Stimulated activated CD4-positive, alpha-beta T cell treated with anti-CD3 and anti-CD28 coated beads, Interleukin-2, amount 100 ng/mL, for 24 hours (primary cell): ENCODE measurements at regions not wholly inside any gene's neighbourhood (a gene's known extent, or its start where the extent isn't known, plus 50 kb on each side); places are given as distances from the start of the nearest gene placed in this dataset.

Experiments
- DNase-seq, 2 donors: peaks; one replicate each; pipeline ENCODE4 v3.0.0-alpha.2; 2020

DNA sequence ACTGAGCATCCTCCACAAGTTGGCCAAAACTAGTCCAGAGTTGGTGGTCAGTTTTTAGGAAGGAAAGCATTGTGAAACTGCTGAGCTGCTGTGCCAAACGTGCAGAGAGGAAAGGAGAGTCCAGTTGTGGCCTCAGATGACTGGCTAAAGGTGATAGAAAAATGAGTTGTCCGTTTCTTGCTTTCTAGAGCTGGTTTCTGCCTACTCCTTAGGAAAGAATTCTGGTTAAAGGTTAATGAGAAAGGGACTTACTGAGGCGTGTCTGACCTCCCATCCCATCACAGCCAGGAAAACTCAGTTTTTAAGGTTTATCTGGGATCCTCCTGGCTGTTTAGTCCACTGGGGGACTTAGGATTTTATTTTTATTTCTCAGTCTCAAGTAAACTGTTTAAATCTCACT is 1186.3 kb downstream of the UQCRFS1 start:
- no peak for DNase-seq

- no peak for DNase-seq
These were observed 1188.0 kb downstream of the UQCRFS1 start for GRCh38 chr19:28024920-28025319.

DNA sequence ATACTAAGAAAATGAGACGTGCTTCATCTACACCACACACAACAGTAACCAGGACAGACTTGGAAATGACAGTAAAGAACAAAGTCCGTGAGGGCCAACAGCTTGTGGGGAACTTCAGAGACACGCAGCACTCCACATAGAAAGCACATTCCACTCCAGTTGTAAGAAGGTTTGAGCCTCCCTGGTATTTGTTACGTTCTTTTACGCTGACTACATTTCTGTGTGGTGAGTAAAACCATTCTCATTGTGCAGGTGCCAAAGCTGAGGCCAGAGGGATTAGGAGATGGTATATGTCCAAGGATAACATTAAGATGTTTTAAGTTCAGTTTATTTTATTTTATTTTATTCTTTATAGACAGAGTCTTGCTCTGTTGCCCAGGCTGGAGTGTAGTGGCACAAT is 1189.9 kb downstream of the UQCRFS1 start:
- no peak for DNase-seq

DNA sequence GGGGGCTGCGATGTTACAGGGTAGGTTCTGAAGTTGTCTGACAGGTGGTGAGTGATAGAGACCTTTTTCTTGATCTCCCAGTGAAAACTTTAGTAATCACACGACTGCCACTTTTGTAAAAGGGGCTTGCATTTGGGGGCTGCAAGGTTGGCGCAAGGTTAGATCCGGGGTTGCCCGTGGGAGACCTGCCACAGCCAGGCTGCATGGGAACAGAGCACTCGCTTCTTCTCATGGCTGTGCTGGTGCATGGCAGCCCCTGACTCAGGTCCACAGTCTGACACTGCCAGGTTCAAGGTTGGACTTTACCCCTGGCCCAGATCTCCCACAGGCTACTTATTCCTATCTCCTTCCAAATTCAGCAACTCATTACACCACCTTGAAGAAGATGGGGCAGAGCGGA is 1190.4 kb downstream of the UQCRFS1 start:
- no peak for DNase-seq

DNA sequence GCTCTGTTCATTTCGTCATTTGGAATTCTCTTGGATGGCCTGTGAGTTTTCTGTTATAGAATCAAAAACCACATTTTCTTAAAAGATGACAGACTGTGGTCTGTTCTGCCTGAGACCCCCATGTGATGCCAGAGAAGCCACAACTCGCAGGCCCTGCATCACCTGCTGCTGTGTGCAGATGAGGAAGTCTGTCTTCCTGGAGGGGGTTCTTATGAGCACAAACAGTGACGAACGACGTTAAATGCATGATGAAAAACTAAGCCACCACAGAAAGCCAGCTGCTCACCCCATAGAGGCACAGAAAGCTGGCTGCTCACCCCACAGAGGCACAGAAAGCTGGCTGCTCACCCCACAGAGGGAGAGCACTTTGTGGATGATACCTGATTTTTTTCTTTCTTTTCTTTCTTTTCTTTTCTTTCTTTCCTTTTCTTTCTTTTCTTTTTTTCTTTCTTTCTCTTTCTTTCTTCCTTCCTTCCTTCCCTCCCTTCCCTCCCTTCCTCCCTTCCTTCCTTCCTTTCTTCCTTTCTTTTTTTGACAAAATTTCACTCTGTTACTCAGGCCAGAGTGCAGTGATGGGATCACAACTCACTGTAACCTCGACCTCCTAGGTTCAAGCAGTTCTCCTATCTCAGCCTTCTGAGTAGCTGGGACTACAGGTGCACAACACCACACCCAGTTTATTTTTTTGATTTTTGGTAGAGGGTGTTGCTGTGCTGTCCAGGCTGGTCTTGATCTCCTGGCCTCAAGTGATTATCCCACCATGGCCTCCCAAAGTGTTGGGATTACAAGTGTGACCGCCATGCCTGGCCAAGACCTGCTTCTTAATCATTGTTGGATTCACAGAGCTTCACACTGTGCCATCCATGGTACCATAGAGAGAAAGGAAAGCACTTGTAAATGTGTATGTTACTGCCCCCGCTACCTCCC is 1191.4 kb downstream of the UQCRFS1 start:
- DNase-seq = no peak

DNA sequence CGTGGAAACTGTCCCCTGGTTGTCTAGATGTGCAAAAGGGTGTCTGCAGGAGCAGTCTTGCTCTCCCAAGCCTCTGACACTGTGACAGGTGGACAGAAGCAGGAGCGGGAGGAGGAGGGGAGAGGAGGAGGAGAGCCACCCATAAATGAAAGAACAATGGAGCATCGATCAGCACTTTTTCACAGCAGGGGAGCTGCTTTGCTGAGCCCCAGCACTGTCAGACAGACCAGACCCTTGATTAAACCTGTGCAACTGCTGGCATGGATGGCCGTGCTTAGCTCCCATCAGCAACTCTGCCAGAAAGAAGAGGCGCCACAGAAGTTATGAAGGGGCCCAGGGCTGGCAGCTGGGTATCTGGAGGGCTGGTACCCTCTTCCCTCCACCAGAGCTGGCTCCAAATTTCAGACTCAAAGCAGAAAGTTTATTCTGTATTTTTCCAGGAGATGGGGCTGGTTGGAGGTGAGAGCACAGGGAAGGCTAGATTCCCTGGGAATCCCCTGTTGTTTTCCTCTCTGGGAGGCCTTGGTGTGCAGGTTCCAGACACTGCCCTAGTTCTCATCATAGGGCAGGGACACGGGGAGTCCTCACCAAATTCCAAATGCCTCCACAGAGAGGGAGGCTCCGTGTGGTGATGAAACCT is 1192.2 kb downstream of the UQCRFS1 start:
- DNase-seq = no peak

DNA sequence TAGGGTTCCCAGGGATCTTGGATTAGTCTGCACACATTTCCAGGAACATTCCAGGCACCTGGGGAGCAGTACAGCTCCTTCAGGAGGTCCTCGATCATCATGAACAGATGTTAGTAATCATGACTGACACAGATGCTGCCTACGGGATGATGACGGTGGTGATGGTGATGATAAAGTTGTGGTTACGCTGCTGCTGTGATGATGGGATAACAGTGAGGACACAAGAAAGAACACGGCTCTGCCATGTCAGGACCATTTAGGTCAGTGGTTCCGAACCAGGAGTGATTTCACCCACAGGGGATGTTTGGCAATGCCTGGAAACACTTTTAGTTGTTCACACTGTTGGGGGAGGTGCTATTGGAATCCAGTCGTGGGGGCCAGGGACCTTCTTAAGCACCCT is 1193.0 kb downstream of the UQCRFS1 start:
- no peak for DNase-seq

DNA sequence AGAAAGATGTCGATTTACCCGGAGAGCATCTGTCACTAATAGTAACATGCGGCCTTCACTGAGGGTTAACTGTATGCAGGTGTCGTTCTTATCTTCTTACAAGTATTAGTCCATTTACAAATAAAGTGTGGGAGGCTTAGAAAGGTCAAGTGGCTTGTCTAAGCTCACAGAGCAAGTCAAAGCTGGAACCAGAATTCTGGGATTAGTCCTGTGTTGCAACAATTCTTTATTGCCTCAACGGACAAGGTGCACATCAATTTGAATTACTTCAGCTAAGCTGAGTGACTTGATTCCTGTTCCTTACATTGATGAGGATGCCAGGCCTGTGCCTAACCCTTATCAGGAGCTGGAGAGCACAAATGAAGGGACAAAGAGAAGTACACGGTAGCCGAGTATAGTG is 1193.6 kb downstream of the UQCRFS1 start:
- DNase-seq = no peak

GRCh38 chr19:28018499-28018898 is 1194.5 kb downstream of the UQCRFS1 start:
- no peak for DNase-seq

- DNase-seq = no peak
These were observed 1198.1 kb downstream of the UQCRFS1 start for GRCh38 chr19:28014615-28015405.

- no peak for DNase-seq
These were observed 1200.6 kb downstream of the UQCRFS1 start for GRCh38 chr19:28012361-28012760.

GRCh38 chr19:28010656-28011055 is 1202.3 kb downstream of the UQCRFS1 start:
- DNase-seq = no peak

- DNase-seq = no peak
These were observed 1203.3 kb downstream of the UQCRFS1 start for GRCh38 chr19:28009696-28010095.

- DNase-seq = no peak
These were observed 1204.3 kb downstream of the UQCRFS1 start for GRCh38 chr19:28008695-28009094.

DNA sequence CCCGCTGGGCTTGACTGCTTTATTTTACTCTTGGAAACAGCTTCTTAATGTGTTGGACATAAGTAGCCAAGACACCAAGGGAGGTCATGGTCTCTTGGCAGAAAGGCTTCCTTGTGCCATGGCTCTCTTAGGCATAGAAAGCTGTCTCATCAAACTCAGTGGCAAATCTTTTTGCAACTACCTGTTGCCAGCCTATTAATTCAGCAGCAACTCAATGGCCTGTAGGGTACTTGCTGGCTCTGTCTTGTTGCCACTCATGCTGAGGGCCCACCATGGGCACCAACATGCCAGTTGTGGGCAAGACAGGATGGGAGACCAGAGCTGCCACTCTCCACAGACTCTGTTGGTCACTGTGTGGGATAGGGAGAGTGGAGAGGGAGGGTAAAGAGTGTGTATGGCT is 1209.4 kb downstream of the UQCRFS1 start:
- DNase-seq = no peak

- DNase-seq = no peak
These were observed 1215.9 kb downstream of the UQCRFS1 start for GRCh38 chr19:27997069-27997468.

GRCh38 chr19:27993619-27994570 is 1219.1 kb downstream of the UQCRFS1 start:
- no peak for DNase-seq

- no peak for DNase-seq
These were observed 1226.7 kb downstream of the UQCRFS1 start for GRCh38 chr19:27986299-27986698.

DNA sequence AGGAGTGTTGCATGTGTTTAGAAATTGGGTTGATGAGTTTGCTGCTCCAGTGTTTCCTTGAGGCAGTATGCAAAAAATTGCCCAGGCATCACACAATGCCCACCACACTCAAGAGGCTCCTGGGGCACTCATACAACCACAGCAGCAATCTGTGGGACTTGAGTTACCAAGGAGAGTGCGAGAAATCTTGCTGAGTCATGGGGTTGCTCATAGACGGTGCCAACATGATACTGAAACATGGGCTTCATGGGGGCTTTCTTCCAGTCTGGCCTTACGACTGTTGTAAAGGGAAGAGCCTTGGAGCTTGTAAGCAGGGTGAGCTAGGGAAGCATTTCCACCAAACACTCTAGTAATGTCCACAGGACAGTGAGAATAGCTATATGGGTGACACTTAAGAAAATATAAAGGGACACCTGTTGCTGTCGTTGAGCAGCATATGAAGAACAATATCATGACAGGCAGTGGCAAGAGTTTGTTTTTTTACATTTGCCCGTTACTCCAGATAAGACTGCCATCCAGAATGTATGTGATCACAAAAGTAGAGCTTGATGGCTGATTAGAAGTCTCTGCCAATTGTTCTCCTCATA is 1237.4 kb downstream of the UQCRFS1 start:
- no peak for DNase-seq

GRCh38 chr19:27974082-27974513 is 1238.9 kb downstream of the UQCRFS1 start:
- peak in 1 of 2 donors; percentile 12 for DNase-seq

GRCh38 chr19:27972291-27973040 is 1240.5 kb downstream of the UQCRFS1 start:
- DNase-seq = no peak
